Calu3 (cell line): ENCODE measurements at regions not wholly inside any gene's neighbourhood (a gene's known extent, or its start where the extent isn't known, plus 50 kb on each side); places are given as distances from the start of the nearest gene placed in this dataset.

ENCODE experiments used
- BruUV-seq: library from RNA; stranded (reverse); fragments of 400-500 nt; replicated peaks from 2 replicates; lab custom pipeline; 2021; lab: Mats Ljungman, UMichigan
- CTCF ChIA-PET: fragments of 300-600 bp; sonication (Branson Sonifier 250); formaldehyde crosslinking; loops from one replicate; lab custom pipeline; 2022; ENCODE audit warnings: antibody characterized with exemption; lab: Charles Lee
- DNase-seq: peaks from one replicate; pipeline ENCODE4 v3.0.0; 2022
- H3K27ac Mint-ChIP-seq: one replicate; pipeline ENCODE4 v1.8.0; 2022; ENCODE audit warnings: mixed read lengths; ENCODE audit not compliant: unreplicated experiment
- H3K27me3 Mint-ChIP-seq: one replicate; pipeline ENCODE4 v1.8.0; 2022; ENCODE audit warnings: mixed read lengths; ENCODE audit not compliant: unreplicated experiment
- H3K36me3 Mint-ChIP-seq: one replicate; pipeline ENCODE4 v1.8.0; 2022; ENCODE audit warnings: mild to moderate bottlenecking, moderate library complexity, mixed read lengths; ENCODE audit not compliant: insufficient read depth, unreplicated experiment
- H3K4me1 Mint-ChIP-seq: one replicate; pipeline ENCODE4 v1.8.0; 2022; ENCODE audit warnings: mild to moderate bottlenecking, low read depth, mixed read lengths; ENCODE audit not compliant: unreplicated experiment
- H3K4me3 Mint-ChIP-seq: one replicate; pipeline ENCODE4 v1.8.0; 2022; ENCODE audit warnings: mild to moderate bottlenecking, low read depth, moderate library complexity, mixed read lengths; ENCODE audit not compliant: unreplicated experiment
- H3K9me3 Mint-ChIP-seq: one replicate; pipeline ENCODE4 v1.8.0; 2022; ENCODE audit warnings: low read depth, mixed read lengths; ENCODE audit not compliant: unreplicated experiment
- CTCF ChIP-seq: fragments of 200-600 bp; IDR thresholded peaks from one replicate; pipeline ENCODE4 v1.8.0; 2022; ENCODE audit warnings: antibody characterized with exemption; ENCODE audit not compliant: unreplicated experiment
- intact Hi-C: fragments of 100-400 bp; cut with micrococcal nuclease; formaldehyde crosslinking; loops from one replicate; pipeline ENCODE4 v1.10.0; 2022; ENCODE audit not compliant: unreplicated experiment

- H3K9me3 Mint-ChIP-seq, result peaks cover 19% of the 10 kb centered on the region
- TF ChIP-seq CTCF, result no peak
- H3K36me3 Mint-ChIP-seq, result no peaks in the 10 kb centered on the region
- H3K27ac Mint-ChIP-seq, result no peak overlapping the region
- H3K4me1 Mint-ChIP-seq, result no peaks in the 10 kb centered on the region
- H3K4me3 Mint-ChIP-seq, result no peak overlapping the region
- CTCF ChIA-PET, result no interaction called here
- no TSS peak for BruUV-seq
- no peaks in the 10 kb centered on the region for H3K27me3 Mint-ChIP-seq
- DNase-seq, result no peak
- intact Hi-C loops, result no loop called here
Measured at GRCh38 chr16:35562919-35563318, 2103.5 kb downstream of the TP53TG3F start.

DNA sequence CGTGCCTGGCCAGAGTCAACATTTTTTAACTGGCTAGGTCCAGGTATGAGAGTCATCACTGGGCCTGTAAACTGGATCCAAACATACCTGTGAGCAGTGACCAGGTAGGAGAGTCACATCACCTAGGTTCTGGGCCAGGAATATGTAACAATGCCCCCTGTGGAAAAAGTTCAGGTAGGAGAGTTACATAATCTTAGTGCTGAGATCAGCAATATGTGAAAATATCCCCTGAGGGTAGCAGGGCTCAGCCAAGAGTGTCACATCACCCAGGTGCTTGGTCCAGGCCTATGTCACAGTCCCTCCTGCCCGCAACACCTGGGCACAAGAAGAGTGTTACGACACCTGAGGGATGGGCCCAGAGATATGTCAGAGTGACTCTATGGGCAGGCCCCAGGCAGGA is 2104.7 kb downstream of the TP53TG3F start:
- Mint-ChIP-seq H3K4me1 (no peaks in the 10 kb centered on the region), H3K9me3 (peaks cover 15% of the 10 kb centered on the region), H3K36me3 (no peaks in the 10 kb centered on the region), H3K27ac (no peak overlapping the region), H3K4me3 (no peak overlapping the region), H3K27me3 (no peaks in the 10 kb centered on the region)
- intact Hi-C loops, result no loop called here
- BruUV-seq, result no TSS peak
- no peak for TF ChIP-seq CTCF
- DNase-seq, result no peak
- CTCF ChIA-PET, result no interaction called here

GRCh38 chr16:35564889-35565288 is 2105.5 kb downstream of the TP53TG3F start:
- TF ChIP-seq CTCF, result no peak
- H3K27ac Mint-ChIP-seq, result no peak overlapping the region
- H3K4me3 Mint-ChIP-seq, result no peak overlapping the region
- H3K27me3 Mint-ChIP-seq, result no peaks in the 10 kb centered on the region
- peaks cover 10% of the 10 kb centered on the region for H3K9me3 Mint-ChIP-seq
- no peaks in the 10 kb centered on the region for H3K4me1 Mint-ChIP-seq
- CTCF ChIA-PET, result no interaction called here
- no peak for DNase-seq
- BruUV-seq, result no TSS peak
- no peaks in the 10 kb centered on the region for H3K36me3 Mint-ChIP-seq
- intact Hi-C loops, result no loop called here

DNA sequence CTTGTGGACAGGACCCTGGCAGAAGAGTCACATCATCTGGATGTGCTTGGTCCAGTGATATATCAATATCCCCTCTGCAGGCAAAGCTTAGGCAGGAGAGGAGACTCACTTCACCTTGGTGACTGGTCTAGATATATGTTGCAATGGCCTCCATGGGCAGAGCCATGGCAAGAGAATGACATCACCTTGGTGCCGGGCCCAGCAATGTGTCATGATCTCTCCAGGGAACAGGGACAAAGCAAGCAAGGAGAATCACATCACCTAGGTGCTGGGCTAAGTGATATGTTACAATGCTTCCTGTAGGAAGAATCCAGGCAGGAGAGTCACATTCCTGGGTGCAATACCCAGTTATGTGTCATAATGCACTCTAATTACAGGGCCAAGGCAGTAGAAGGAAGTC is 2106.2 kb downstream of the TP53TG3F start:
- Mint-ChIP-seq H3K4me1 (no peaks in the 10 kb centered on the region), H3K4me3 (no peak overlapping the region), H3K27me3 (no peaks in the 10 kb centered on the region), H3K27ac (no peak overlapping the region), H3K9me3 (peaks cover 10% of the 10 kb centered on the region), H3K36me3 (no peaks in the 10 kb centered on the region)
- CTCF ChIA-PET, result no interaction called here
- BruUV-seq, result no TSS peak
- intact Hi-C loops, result no loop called here
- no peak for DNase-seq
- TF ChIP-seq CTCF, result no peak
